ENCODE measurements at regions not wholly inside any gene's neighbourhood (a gene's known extent, or its start where the extent isn't known, plus 50 kb on each side); places are given as distances from the start of the nearest gene placed in this dataset.

GRCh38 chr3:118550122-118550521, 484.5 kb downstream of the IGSF11 start:
- DNase-seq = no peak

DNA sequence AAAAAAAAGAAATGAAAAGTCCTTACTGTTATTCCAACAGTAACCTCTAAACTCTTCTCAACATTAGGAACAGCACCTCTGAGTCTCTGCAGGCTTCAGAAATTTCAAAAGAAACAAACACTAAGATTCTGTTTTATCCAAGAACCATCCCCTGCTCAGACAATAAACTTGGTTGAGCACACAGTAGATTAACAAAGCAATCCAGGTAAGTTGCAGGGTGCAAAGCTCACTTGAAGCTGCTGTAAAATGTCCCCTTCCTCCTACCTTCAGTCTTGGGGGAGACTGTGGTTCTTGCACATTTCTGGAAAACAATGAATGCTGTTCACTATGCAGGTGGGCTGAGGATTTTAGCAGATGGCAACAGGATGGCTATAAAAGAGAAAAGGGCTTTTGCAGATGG, 484.1 kb downstream of the IGSF11 start:
- no peak for DNase-seq

DNA sequence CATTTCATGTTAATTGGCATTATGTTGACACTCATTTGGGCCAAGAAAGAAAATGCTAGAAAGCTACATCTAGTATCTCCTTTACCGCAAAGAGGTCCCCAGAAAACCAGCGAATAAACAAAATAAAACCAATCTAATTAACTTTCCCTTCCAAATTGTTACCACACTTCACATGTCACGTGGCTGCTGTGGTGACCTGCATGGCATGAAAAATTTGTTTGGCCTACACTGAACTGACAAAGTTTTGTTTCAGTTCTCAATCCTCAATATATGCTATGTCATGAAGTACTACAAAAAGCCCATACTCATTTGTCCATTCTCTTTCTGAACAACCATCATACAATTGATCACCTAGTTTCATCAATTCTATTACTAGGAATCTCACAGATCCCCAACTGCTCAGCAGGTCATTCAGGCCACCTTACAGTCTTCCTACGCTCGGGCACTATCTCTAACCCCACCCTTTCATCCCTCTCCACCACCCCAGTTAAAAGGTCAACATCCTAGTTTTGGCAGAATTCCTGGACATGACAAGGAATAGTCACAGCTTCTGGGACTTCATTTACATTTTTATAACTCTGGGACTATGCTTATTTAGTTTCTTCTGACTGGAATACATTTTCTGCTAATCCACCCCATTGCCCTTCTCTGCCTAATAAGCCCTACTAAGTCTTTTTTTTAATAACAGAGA, 480.4 kb downstream of the IGSF11 start:
- DNase-seq = no peak

- no peak for DNase-seq
Observed at GRCh38 chr3:118556983-118557382, 477.7 kb downstream of the IGSF11 start.

- no peak for DNase-seq
Observed at GRCh38 chr3:118557513-118557912, 477.1 kb downstream of the IGSF11 start.

DNA sequence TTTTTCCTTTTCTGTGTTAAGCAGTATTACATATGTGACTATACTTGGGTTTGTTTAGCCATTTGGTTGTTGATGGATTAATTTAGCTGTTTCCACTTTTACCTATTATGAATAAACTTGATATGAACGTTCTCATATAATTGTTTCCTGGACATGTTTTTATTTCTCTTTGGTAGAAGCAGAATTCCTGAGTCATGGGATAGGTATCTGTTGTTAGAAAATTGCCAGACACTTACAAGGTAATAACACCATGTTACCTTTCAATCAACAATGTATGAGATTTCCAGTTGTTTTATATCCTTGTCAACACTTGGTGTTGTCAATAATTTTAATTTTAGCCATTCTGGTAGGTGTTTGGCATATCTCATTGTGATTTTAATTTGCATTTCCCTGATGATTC, 475.4 kb downstream of the IGSF11 start:
- DNase-seq = no peak

- DNase-seq = no peak
Observed at GRCh38 chr3:118564800-118565199, 469.8 kb downstream of the IGSF11 start.

GRCh38 chr3:118573912-118574311, 460.7 kb downstream of the IGSF11 start:
- no peak for DNase-seq

GRCh38 chr3:118577055-118577777, 457.4 kb downstream of the IGSF11 start:
- no peak for DNase-seq

- DNase-seq = no peak
Observed at GRCh38 chr3:118578559-118578958, 456.1 kb downstream of the IGSF11 start.

- DNase-seq = no peak
Observed at GRCh38 chr3:118587037-118587741, 447.5 kb downstream of the IGSF11 start.

GRCh38 chr3:118587847-118588246, 446.8 kb downstream of the IGSF11 start:
- no peak for DNase-seq

GRCh38 chr3:118593277-118593670, 441.4 kb downstream of the IGSF11 start:
- no peak for DNase-seq

- no peak for DNase-seq
Observed at GRCh38 chr3:118597184-118597583, 437.5 kb downstream of the IGSF11 start.

GRCh38 chr3:118607915-118608820, 426.5 kb downstream of the IGSF11 start:
- no peak for DNase-seq

DNA sequence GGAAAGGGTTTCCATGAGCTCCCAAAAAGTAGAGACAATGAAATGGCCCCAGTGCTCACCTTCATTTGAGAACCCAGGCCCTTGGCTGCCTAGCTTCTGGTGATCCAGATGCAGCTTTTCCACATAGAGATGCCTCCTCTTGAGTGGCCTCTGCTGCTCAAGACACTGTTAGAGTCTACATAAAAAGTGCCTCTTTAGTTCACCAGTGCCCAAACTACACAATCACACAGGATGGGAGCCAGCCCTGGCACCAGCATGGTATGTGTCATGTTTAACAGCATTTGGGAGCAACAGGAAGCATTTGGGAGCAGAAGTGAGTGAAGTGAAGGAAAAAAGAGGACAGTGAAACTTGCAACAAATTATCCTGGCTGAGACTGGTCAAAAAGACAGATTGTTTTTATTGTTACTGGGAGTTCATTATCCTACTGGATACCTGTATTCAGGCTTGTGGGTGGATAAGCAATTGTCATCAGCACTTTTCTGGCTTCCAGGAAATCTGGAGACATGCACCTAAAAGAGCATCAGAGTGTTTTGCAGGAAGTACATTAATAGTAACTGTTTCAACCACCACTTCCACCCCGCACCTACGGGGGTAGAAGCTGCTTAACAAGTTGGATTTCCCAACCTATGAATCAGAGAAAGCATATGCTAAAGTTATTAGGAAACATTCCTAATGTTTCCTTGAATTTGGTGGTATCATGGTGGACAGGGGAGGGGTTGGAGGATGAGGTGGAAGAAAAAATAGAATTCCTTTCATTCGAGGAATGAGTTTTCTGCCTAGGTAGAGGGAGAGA, 416.2 kb downstream of the IGSF11 start:
- no peak for DNase-seq

- DNase-seq = no peak
Observed at GRCh38 chr3:118626453-118626852, 408.2 kb downstream of the IGSF11 start.

DNA sequence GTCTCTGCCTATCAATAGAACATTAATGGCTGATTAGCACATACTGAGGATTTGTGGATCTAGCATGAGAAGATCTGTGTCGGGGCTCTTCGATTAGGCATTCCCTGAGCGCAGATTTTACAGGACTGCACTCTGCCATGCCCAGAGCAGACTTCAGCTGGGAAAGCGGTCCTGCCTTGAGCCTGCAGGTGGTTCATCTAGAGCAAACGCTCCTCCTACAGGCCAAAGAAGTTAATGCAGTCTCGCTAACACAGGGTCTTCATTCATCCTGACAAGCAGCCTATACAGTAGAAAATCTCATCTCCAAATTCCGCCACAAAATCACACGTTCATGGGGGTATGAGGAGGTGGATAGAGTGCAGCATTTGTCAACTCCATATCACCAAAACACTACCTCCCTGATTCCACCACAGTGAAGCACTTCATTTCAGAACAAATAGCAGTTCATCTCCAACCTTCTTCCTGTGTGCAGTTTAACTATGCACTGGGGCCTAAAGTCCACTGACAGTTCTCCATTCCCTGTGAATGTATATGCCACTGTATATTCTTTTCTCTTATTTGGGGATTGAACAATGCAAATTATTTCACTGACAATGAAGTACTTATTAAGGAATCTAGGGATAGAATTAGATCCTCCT, 405.8 kb downstream of the IGSF11 start:
- DNase-seq = peak; percentile 47

- DNase-seq = no peak
Observed at GRCh38 chr3:118629821-118630220, 404.8 kb downstream of the IGSF11 start.

GRCh38 chr3:118635711-118636110, 398.9 kb downstream of the IGSF11 start:
- no peak for DNase-seq

- no peak for DNase-seq
Observed at GRCh38 chr3:118636841-118637240, 397.8 kb downstream of the IGSF11 start.

DNA sequence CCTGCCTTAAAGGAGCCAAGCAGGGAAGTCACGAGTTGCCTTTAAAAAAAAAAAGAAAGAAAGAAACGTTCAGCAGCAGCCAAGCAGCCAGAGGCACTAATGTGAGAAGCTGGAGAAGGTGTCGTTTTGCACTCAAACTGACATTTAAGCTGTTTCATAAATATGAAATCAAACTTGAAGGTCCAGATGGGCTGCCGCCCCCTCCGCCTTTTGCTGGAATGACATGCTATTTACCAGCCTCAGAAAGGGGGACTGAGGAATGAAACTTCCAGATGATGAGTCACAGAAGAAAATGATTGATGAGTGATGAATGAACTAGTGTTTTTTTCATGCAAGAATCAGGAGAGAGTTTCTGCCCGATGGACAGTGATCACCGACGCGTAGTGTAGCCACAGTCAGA, 396.8 kb downstream of the IGSF11 start:
- no peak for DNase-seq
